ENCODE measurements at regions not wholly inside any gene's neighbourhood (a gene's known extent, or its start where the extent isn't known, plus 50 kb on each side); places are given as distances from the start of the nearest gene placed in this dataset.

GRCh38 chr9:75591972-75592371 lies 298.5 kb upstream of the PCSK5 start:
- no peak for TF ChIP-seq MAX (IDR thresholded peaks at IDR 0.05)
- TF ChIP-seq CREB1 (IDR thresholded peaks at IDR 0.05), result no peak
- no peak for TF ChIP-seq CREB1 (CRISPR knock-in tag; IDR thresholded peaks at IDR 0.05)
- TF ChIP-seq ZNF496 (CRISPR knock-in tag; IDR thresholded peaks at IDR 0.05; ENCODE audit: insufficient replicate concordance), result no peak
- TF ChIP-seq CTCF (CRISPR knock-in tag; IDR thresholded peaks at IDR 0.05), result no peak
- TF ChIP-seq HNF1B (CRISPR knock-in tag; IDR thresholded peaks at IDR 0.05), result no peak
- no peak for TF ChIP-seq AFF4 (CRISPR knock-in tag; IDR thresholded peaks at IDR 0.05)
- TF ChIP-seq SRSF9 (IDR thresholded peaks at IDR 0.05; ENCODE audit: borderline replicate concordance, insufficient read depth, low read depth, low read length, poor library complexity, severe bottlenecking), result no peak
- TF ChIP-seq CBX2 (IDR thresholded peaks at IDR 0.05; ENCODE audit: low read depth, low read length), result no peak
- TF ChIP-seq CBX2 (CRISPR knock-in tag; IDR thresholded peaks at IDR 0.05; ENCODE audit: low read depth), result no peak
- no peak for TF ChIP-seq ZBTB39 (CRISPR knock-in tag; IDR thresholded peaks at IDR 0.05)
- TF ChIP-seq EZH2 (conservative IDR thresholded peaks at IDR 0.05; ENCODE audit: low read depth, low read length), result no peak
